Uterus (tissue), 3 donors: ENCODE measurements at regions not wholly inside any gene's neighbourhood (a gene's known extent, or its start where the extent isn't known, plus 50 kb on each side); places are given as distances from the start of the nearest gene placed in this dataset.

Experiments used
- DNase-seq, 2 donors: peaks; one replicate each; pipeline ENCODE4 v3.0.0-alpha.2; 2019 to 2020
- H3K27ac ChIP-seq, 2 donors: fragments of 200-600 bp; sonication (generic); 1 replicate in 1 of 2; 2 replicates in 1 of 2; pipeline ENCODE4 v1.5.1; 2016 to 2018
- H3K27me3 ChIP-seq, 2 donors: fragments of 200-600 bp; sonication (generic); one replicate each; pipeline ENCODE4 v1.5.1; 2018 to 2019; ENCODE audit warnings: control low read depth in 1 of 2
- H3K36me3 ChIP-seq, 2 donors: fragments of 200-600 bp; sonication (generic); one replicate each; pipeline ENCODE4 v1.5.1; 2019; ENCODE audit warnings: control low read depth in 1 of 2
- H3K4me1 ChIP-seq, 2 donors: fragments of 200-600 bp; sonication (generic); one replicate each; pipeline ENCODE4 v1.5.1; 2018 to 2019; ENCODE audit warnings: control low read depth in 1 of 2
- H3K4me3 ChIP-seq, 2 donors: fragments of 200-600 bp; sonication (generic); 1 replicate in 1 of 2; 2 replicates in 1 of 2; pipeline ENCODE4 v1.5.1; 2018 to 2019; ENCODE audit warnings: mild to moderate bottlenecking in 1 of 2
- H3K9me3 ChIP-seq, 2 donors: fragments of 200-600 bp; sonication (generic); one replicate each; pipeline ENCODE4 v1.5.1; 2019; ENCODE audit warnings: control low read depth in 1 of 2
- CTCF ChIP-seq, 4 experiments: fragments of 200-600 bp in 2 of 4; fragments of 450-650 bp in 2 of 4; sonication (generic) in 2 of 4; IDR thresholded peaks; one replicate each; pipeline ENCODE4 v1.5.1; 2016 to 2019; ENCODE audit warnings: antibody characterized with exemption in 4 of 4, mild to moderate bottlenecking in 2 of 4, moderate library complexity in 1 of 4
- POLR2A ChIP-seq, 2 donors: fragments of 450-650 bp; IDR thresholded peaks; one replicate each; pipeline ENCODE4 v1.6.1; 2016; ENCODE audit warnings: antibody characterized with exemption in 2 of 2, mild to moderate bottlenecking in 1 of 2, moderate library complexity in 1 of 2
- intact Hi-C: fragments of 100-400 bp; cut with DNase I; formaldehyde crosslinking; loops from one replicate; pipeline ENCODE4 v1.15.1; 2023; ENCODE audit warnings: low total_unique reads
- donor health status: DM: yes; HTN: yes; CAD: no.

DNA sequence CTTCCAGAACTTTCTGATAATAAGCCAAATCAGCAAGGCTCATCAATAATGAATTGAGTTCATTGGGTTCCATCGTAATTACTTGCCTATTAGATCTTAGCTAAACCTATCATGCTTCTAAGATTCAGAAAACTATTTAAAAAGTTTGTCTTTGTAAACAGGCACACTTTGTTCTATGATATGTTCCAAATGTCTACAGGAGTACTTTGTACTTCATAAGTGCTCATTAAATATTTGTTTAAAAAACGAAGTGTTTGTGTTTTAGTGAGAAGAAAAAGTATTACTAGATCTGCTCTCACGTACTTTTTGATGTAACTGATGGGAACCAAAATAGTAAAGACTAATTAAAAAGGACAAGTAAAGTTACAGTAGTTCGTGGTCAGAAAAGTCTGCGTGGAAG is 172.8 kb upstream of the FLRT2 start:
- Histone ChIP-seq H3K9me3 (no peaks in the 10 kb centered on the region), H3K4me1 (no peaks in the 10 kb centered on the region), H3K27me3 (no peaks in the 10 kb centered on the region), H3K27ac (no peak overlapping the region), H3K4me3 (no peak overlapping the region), H3K36me3 (no peaks in the 10 kb centered on the region)
- intact Hi-C loops = no loop called here
- DNase-seq = no peak
- TF ChIP-seq CTCF (IDR thresholded peaks at IDR 0.05) (no peak), POLR2A (IDR thresholded peaks at IDR 0.05) (no peak)

DNA sequence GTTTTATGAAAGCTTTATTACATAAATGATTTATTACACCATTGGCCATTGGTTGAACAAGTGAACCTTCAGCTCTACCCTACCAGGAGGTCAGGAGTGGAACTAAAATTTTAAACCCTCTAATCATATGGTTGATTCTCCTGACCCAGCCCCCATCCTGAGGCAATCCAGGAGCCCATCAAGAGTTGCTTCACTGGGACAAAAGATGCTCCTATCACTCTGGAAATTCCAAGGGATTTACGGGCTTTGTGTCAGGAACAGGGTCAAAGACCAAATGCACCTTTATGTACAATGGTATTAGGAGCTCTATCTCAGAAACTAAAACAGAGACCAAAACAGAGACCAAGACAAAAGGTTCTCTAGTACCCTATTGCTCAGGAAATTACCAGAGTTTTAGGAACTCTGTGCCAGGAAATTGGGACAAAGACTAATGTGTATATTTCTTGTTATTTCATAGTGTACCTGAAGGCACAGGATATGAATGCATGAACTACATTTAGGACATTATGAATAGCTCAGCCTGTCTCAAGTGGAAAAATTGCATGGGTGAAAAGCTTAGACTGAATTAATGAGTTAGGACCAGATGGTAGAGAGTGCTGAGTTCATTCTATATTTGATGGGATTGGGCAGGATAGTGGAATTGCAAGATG is 171.7 kb upstream of the FLRT2 start:
- no peaks in the 10 kb centered on the region for H3K4me1 ChIP-seq
- H3K27ac ChIP-seq = no peak overlapping the region
- H3K4me3 ChIP-seq = no peak overlapping the region
- H3K36me3 ChIP-seq = no peaks in the 10 kb centered on the region
- intact Hi-C loops = no loop called here
- no peak for DNase-seq
- no peak for TF ChIP-seq POLR2A (IDR thresholded peaks at IDR 0.05)
- TF ChIP-seq CTCF (IDR thresholded peaks at IDR 0.05) = no peak
- H3K9me3 ChIP-seq = no peaks in the 10 kb centered on the region
- H3K27me3 ChIP-seq = no peaks in the 10 kb centered on the region

GRCh38 chr14:85359505-85359904 is 170.4 kb upstream of the FLRT2 start:
- no peak for DNase-seq
- no peaks in the 10 kb centered on the region for H3K36me3 ChIP-seq
- no peak overlapping the region for H3K27ac ChIP-seq
- TF ChIP-seq CTCF (IDR thresholded peaks at IDR 0.05) (no peak), POLR2A (IDR thresholded peaks at IDR 0.05) (no peak)
- H3K4me3 ChIP-seq = no peak overlapping the region
- H3K4me1 ChIP-seq = no peaks in the 10 kb centered on the region
- H3K9me3 ChIP-seq = no peaks in the 10 kb centered on the region
- intact Hi-C loops = no loop called here
- H3K27me3 ChIP-seq = no peaks in the 10 kb centered on the region

DNA sequence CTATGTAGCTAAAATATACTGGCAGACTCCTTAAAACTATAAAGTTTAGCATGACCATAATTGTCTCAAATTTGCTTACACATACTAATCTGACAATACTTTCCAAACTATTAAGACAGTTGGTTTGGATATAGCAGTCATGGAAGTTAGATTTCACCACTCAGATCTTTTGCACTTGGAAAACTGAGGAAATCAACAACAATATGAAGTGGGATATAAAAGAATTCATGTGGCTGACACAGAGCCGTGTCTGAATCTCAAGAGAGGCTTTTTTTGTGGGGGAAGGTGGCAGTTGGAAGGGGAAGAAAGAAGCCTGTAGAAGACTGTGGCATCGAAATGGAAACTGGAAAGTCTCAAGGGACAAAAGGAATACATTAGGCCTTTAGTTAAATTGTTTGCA is 166.6 kb upstream of the FLRT2 start:
- H3K4me1 ChIP-seq = no peaks in the 10 kb centered on the region
- H3K9me3 ChIP-seq = no peaks in the 10 kb centered on the region
- no peaks in the 10 kb centered on the region for H3K36me3 ChIP-seq
- intact Hi-C loops = no loop called here
- TF ChIP-seq CTCF (IDR thresholded peaks at IDR 0.05) (no peak), POLR2A (IDR thresholded peaks at IDR 0.05) (no peak)
- no peak overlapping the region for H3K27ac ChIP-seq
- no peaks in the 10 kb centered on the region for H3K27me3 ChIP-seq
- DNase-seq = no peak
- no peak overlapping the region for H3K4me3 ChIP-seq

GRCh38 chr14:85366226-85366625 is 163.7 kb upstream of the FLRT2 start:
- Histone ChIP-seq H3K36me3 (no peaks in the 10 kb centered on the region), H3K4me3 (no peak overlapping the region), H3K27me3 (no peaks in the 10 kb centered on the region), H3K9me3 (no peaks in the 10 kb centered on the region), H3K4me1 (no peaks in the 10 kb centered on the region), H3K27ac (no peak overlapping the region)
- no peak for DNase-seq
- TF ChIP-seq POLR2A (IDR thresholded peaks at IDR 0.05) = no peak
- no peak for TF ChIP-seq CTCF (IDR thresholded peaks at IDR 0.05)
- intact Hi-C loops = no loop called here
